H1 (cell line): ENCODE measurements at regions not wholly inside any gene's neighbourhood (a gene's known extent, or its start where the extent isn't known, plus 50 kb on each side); places are given as distances from the start of the nearest gene placed in this dataset.

ENCODE experiments used
- BCL11A ChIP-seq, 2 experiments: IDR thresholded peaks; one replicate each; pipeline ENCODE4 v1.6.1; 2011; ENCODE audit warnings: low read depth in 2 of 2, low read length in 2 of 2, mild to moderate bottlenecking in 2 of 2
- CHD1 ChIP-seq: IDR thresholded peaks from 2 replicates; pipeline ENCODE4 v1.6.1; 2012; ENCODE audit warnings: low read depth, low read length, improper control_type of control experiment
- RFX5 ChIP-seq: IDR thresholded peaks from 2 replicates; pipeline ENCODE4 v1.6.1; 2011; ENCODE audit warnings: low read depth, low read length, improper control_type of control experiment, borderline replicate concordance
- SP1 ChIP-seq: IDR thresholded peaks from 2 replicates; pipeline ENCODE4 v1.6.1; 2011; ENCODE audit warnings: low read depth, low read length
- SP2 ChIP-seq: IDR thresholded peaks from 2 replicates; pipeline ENCODE4 v1.6.1; 2012; ENCODE audit warnings: mild to moderate bottlenecking, low read length, inconsistent platforms

- TF ChIP-seq SP2 (no peak), RFX5 (no peak), SP1 (no peak), CHD1 (no peak), BCL11A (IDR thresholded peaks at IDR 0.05; ENCODE audit: low read depth in 2 of 2, low read length in 2 of 2) (no peak)
Measured at GRCh38 chr2:9779596-9780264, 63.5 kb upstream of the TAF1B start (continued).
